ENCODE measurements at regions not wholly inside any gene's neighbourhood (a gene's known extent, or its start where the extent isn't known, plus 50 kb on each side); places are given as distances from the start of the nearest gene placed in this dataset.

GRCh38 chr20:56996533-56996932 is 269.9 kb downstream of the BMP7 start:
- DNase-seq (ENCODE audit: low read depth in 2 of 2): no peak

- no peak for DNase-seq (ENCODE audit: low read depth in 2 of 2)
These were observed 268.0 kb downstream of the BMP7 start for GRCh38 chr20:56998438-56998837.

- no peak for DNase-seq (ENCODE audit: low read depth in 2 of 2)
These were observed 265.9 kb downstream of the BMP7 start for GRCh38 chr20:57000441-57000968.

GRCh38 chr20:57001126-57001767 is 265.2 kb downstream of the BMP7 start:
- no peak for DNase-seq (ENCODE audit: low read depth in 2 of 2)

- DNase-seq (ENCODE audit: low read depth in 2 of 2): no peak
These were observed 264.3 kb downstream of the BMP7 start for GRCh38 chr20:57002066-57002570.

- no peak for DNase-seq (ENCODE audit: low read depth in 2 of 2)
These were observed 263.4 kb downstream of the BMP7 start for GRCh38 chr20:57003012-57003411.

- DNase-seq (ENCODE audit: low read depth in 2 of 2): no peak
These were observed 262.0 kb downstream of the BMP7 start for GRCh38 chr20:57004416-57004815.

- no peak for DNase-seq (ENCODE audit: low read depth in 2 of 2)
These were observed 261.2 kb downstream of the BMP7 start for GRCh38 chr20:57004951-57005933.

- DNase-seq (ENCODE audit: low read depth in 2 of 2): peak in 1 of 2 experiments; percentile 4
These were observed 259.9 kb downstream of the BMP7 start for GRCh38 chr20:57006411-57007170.

- DNase-seq (ENCODE audit: low read depth in 2 of 2): no peak
These were observed 259.3 kb downstream of the BMP7 start for GRCh38 chr20:57007171-57007540.

GRCh38 chr20:57008217-57008616 is 258.2 kb downstream of the BMP7 start:
- peak; percentile 16 to 18 for DNase-seq (ENCODE audit: low read depth in 2 of 2)

- DNase-seq (ENCODE audit: low read depth in 2 of 2): no peak
These were observed 257.1 kb downstream of the BMP7 start for GRCh38 chr20:57009355-57009754.

- DNase-seq (ENCODE audit: low read depth in 2 of 2): no peak
These were observed 256.7 kb downstream of the BMP7 start for GRCh38 chr20:57009775-57010174.

- no peak for DNase-seq (ENCODE audit: low read depth in 2 of 2)
These were observed 253.8 kb downstream of the BMP7 start for GRCh38 chr20:57012691-57013090.

- no peak for DNase-seq (ENCODE audit: low read depth in 2 of 2)
These were observed 253.2 kb downstream of the BMP7 start for GRCh38 chr20:57013217-57013616.

- DNase-seq (ENCODE audit: low read depth in 2 of 2): no peak
These were observed 252.7 kb downstream of the BMP7 start for GRCh38 chr20:57013741-57014140.

GRCh38 chr20:57020364-57020763 is 246.1 kb downstream of the BMP7 start:
- DNase-seq (ENCODE audit: low read depth in 2 of 2): no peak

- no peak for DNase-seq (ENCODE audit: low read depth in 2 of 2)
These were observed 244.1 kb downstream of the BMP7 start for GRCh38 chr20:57022306-57022705.

- no peak for DNase-seq (ENCODE audit: low read depth in 2 of 2)
These were observed 243.4 kb downstream of the BMP7 start for GRCh38 chr20:57023007-57023406.

GRCh38 chr20:57023997-57024396 is 242.4 kb downstream of the BMP7 start:
- DNase-seq (ENCODE audit: low read depth in 2 of 2): no peak

GRCh38 chr20:57024849-57025248 is 241.6 kb downstream of the BMP7 start:
- no peak for DNase-seq (ENCODE audit: low read depth in 2 of 2)

GRCh38 chr20:57025261-57025660 is 241.2 kb downstream of the BMP7 start:
- no peak for DNase-seq (ENCODE audit: low read depth in 2 of 2)

All from fibroblast of skin of left biceps (primary cell).